ENCODE measurements at regions not wholly inside any gene's neighbourhood (a gene's known extent, or its start where the extent isn't known, plus 50 kb on each side); places are given as distances from the start of the nearest gene placed in this dataset.
"Not testable (repeated sequence)": the region's sequence is repeated elsewhere in the genome, so short reads cannot be mapped to it uniquely, and the experiment has no call there.

GRCh38 chr11:134840945-134841344 lies 428.9 kb upstream of the B3GAT1 start:
- DNase-seq = no peak

DNA sequence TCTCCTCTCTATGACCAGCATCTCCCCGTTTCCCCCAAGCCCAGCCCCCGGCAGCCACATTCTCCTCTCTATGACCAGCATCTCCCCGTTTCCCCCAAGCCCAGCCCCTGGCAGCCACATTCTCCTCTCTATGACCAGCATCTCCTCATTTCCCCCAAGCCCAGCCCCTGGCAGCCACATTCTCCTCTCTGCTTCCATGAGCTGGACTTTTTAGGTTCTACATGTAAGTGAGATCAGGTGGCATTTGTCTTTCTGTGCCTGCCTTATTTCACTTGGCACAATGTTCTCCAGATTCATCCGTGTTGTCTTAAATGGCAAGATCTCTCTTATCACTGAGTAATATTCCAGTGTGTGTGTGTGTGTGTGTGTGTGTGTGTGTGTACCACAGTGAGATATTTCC lies 428.1 kb upstream of the B3GAT1 start:
- DNase-seq = not testable (repeated sequence)

DNA sequence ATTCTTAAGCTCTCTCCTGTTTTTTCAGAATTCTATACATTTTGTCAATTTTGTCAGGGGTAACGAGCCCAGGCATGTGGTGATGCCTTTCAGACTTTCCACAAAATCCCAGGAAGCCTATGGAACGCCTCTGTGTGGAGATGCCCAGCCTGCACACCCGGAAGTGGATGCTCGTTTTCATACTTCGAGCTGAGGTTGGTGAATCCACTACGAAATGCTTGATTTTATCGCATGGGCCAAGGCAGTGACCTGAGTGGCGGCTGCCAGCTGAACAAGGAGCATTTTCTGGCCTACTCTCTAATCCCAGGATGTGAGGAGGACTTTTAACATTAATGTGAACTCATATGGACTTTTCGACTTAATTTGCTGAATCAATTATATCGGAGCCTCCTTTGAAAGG lies 426.7 kb upstream of the B3GAT1 start:
- DNase-seq = no peak

GRCh38 chr11:134837887-134838232 lies 425.8 kb upstream of the B3GAT1 start:
- no peak for DNase-seq

DNA sequence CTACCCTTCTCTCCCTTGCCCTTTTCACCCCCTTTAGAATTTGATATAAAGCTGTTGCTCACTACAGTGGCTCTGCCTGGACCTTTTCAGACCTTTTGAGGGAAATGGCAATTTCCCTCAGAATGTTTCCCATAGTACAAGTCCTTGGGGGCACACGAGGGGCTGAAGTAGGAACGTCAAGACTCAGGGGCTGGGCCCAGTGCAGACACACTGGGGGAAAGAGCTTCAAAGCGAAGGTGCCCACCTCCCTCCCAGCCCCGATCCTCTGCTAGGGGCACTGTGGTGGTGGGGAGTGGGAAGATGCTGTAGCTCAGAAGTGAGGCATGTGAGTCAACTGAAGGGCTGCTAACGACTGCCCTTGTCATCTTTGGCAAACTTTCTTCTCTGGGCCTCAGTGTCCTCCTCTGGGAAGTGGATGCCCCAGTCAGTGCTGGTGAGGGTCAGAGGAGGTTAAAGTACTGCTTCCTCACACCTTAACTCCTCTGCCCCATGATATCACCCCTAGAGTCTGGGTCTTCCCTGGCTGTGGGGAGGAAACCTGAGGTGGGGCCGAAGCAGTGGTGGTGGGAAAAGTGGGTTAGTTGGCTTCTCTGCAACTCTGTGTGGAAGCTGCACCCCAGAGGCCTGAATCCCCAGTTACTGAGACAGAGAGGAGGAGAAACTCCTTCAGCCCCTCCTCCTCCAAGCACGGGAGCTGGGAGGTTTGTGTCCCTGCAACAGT lies 425.3 kb upstream of the B3GAT1 start:
- DNase-seq = no peak

- DNase-seq = no peak
Observed at GRCh38 chr11:134836561-134836960, 424.5 kb upstream of the B3GAT1 start.

GRCh38 chr11:134835561-134835960 lies 423.5 kb upstream of the B3GAT1 start:
- no peak for DNase-seq

DNA sequence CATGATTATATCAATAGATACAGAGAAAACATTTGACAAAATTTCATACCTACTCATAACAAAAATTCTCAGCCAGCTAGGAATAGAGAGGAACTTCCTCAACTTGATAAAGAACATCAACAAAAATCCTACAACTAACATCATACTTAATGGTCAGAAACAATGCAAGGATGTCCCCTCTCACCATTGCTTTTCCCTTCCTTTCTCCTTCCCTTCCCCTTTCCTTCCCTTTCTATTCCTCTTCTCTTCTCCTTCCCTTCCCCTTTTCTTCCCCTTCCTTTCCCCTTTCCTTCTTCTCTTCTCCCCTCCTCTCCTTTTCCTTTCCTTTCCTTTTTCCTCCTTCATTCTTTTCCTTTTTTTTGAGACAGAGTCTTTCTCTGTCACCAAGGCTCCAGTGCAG lies 418.3 kb upstream of the B3GAT1 start:
- DNase-seq = no peak

- no peak for DNase-seq
Observed at GRCh38 chr11:134823970-134824369, 411.9 kb upstream of the B3GAT1 start.

DNA sequence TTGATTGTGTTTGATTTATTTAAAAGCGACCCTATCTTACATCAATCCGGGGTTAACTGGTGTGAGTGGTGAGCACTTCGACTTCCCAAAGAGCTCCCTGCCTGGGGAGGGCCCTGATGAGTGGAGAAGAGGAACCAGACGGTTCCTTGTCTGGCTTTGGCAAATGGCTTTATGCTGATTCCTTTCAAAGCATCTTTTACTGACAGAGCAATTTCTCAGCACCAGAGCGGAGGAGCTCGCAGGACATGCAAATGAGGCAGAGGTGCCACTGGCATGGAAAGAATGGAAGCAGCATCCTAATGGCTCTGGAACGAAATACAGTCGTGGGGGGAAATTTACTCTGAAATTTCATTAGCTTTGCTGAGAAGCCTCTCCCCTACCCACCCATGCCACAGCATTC lies 410.9 kb upstream of the B3GAT1 start:
- DNase-seq = no peak

- DNase-seq = no peak
Observed at GRCh38 chr11:134821422-134821821, 409.4 kb upstream of the B3GAT1 start.

DNA sequence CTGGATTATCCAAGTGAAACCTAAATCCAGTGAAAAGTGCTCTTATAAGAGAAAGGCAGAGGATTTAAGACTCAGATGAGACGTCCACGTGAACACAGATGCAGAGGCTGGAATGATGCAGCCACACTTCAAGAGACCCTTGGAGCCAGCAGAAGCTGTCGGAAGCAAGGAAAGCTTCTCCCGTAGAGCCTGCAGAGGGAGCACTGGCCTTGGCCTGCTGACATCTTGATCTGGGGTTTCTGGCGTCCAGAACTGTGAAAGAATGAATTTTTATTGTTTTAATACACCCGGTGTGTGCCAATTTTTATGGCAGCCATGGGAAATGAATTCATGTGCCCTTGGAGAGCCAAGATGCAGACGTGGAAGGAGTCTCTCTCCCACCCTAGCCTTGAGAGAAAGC lies 407.0 kb upstream of the B3GAT1 start:
- DNase-seq = no peak

DNA sequence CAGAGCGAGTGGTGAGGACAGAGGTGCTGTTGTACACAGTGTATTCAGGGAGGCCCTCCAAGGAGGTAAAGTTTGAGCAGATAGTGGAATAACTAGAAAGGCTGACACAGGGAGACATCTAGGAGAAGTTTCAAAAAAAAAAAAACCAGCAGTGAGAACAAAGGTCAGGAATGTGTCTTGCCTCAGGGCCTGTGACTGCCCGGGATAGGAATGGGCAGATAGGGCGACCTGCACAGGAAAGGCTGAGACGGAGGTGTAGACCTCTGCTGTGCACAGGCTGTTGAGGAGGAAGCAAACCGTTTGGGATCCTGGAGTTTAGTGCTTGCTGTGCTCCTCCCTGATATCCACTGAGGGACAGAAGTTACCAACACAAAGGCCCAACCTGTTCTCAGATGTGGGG lies 406.5 kb upstream of the B3GAT1 start:
- no peak for DNase-seq

DNA sequence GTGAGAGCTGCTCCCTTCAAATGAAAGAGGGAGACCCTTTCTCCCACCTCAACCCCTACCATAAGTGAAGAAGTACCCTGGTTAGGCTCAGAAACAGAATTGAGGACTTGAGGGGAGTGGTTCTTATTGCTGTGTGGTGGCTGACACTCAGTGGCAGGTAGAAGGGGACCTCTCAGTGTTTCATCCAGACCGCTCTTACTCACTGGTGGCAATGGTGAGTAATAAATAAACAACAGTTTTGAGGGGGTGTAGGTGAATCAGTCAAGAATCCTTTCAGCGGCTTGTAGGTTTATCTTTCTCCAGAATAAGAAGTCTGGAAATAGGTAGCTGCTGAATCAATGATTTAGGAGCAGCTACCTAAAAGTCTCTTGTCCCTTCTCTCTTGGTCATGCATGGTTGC lies 403.4 kb upstream of the B3GAT1 start:
- no peak for DNase-seq

- no peak for DNase-seq
Observed at GRCh38 chr11:134807997-134808396, 396.0 kb upstream of the B3GAT1 start.

DNA sequence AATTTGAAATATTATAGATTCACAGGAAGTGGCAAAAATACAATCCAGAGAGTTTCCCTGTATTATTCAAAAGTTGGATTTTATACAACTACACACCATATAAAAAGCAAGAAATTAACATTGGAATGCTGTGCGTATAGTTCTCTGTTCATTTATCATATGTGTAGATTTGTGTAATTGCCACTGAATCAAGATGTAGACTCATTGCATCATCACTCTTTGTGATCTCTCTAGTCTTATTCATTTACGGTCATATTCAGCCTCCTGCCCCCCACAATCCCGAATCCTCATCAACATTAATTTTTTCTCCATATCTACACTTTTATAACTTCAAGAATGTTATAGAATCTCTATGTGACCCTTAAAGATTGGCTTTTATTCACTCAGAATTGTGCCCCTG lies 390.6 kb upstream of the B3GAT1 start:
- DNase-seq = no peak

DNA sequence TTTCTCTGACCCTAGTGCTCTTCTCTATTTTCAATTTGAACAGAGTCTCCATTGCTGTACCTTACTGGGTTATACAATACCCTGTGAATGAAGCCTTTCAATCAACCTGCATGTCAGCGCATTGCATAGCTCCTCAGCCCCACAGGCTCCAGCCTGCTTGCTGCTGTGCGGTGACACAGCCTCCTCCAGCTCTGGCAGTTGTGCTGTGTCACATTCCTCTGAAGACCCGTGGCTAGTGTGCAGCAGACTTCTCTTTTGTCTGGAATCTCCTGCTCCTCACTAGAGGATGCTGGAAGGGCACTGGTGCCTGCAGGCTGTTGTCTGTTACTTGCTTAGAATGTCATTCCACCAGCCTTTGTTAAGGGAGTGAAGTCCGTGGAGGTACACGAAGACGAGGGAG lies 390.1 kb upstream of the B3GAT1 start:
- DNase-seq = no peak

- no peak for DNase-seq
Observed at GRCh38 chr11:134801570-134801969, 389.5 kb upstream of the B3GAT1 start.

GRCh38 chr11:134800826-134801225 lies 388.8 kb upstream of the B3GAT1 start:
- no peak for DNase-seq

DNA sequence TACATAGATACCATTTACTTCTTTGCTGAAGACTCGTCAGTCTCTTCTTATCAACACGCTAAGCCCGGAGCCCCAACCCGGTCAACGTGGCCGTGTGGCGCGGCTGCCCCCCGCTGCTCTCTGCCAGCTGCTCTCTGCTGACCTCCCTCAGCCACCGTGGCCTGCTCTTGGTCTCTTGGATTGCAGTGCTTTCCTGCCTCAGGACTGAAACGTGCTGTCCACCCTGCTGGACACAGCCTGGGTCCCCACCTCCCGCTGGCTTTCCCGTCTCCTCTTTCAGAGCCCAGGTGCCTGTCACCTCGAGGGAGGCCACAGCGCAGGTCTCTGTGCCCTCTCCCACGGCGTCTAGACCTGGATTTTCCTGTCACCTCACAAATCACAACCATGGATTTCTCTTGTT lies 388.1 kb upstream of the B3GAT1 start:
- no peak for DNase-seq

DNA sequence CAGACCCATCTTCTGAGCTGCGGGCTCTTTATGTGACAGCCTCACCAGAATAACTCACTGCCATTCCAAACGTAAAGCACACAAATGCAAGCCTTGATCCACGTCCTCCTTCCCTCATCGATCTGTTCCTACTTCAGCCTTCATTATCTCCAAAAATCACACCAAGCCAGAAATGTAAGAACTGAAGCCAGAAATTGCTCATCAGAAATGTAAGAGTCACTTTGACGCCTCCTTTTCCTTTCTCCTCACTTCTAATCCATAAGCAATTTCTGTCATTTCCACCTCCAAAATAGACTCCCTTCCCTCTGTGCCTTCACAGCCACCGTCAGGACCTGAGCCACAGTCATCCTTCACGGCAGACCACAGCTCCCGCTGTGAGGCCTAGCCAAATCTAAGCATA lies 387.3 kb upstream of the B3GAT1 start:
- DNase-seq = no peak

DNA sequence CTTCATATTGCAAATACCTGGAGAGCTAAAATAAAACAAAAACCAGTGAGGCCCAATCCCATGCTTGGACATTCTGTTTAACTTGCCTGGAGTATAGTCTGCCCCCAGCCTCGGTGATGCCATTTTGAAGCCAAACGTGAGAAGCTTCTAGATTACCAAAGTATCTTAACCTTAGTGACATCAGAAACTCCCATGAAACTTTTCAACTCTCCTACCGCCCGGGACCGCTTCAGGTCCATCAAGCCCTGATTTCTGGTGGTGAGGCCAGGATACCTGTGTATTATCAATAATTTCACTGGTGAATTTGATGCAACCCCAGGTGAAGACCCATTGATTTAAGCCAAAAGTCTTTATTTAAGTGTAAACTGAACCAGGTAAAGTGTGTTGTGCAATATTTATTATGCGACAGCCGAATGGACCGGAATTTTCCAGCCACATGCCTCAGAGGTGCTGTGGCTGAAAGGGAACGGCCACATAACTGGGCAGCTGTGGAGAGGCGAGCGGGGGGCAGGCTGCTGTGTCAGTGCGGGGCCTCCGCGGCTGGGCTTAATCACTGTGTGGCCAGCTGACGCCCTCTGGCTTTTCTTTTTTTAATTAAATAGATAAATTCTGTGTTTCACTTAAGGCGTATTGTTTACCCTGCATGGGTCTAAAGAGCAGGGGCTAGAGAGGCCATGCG lies 385.5 kb upstream of the B3GAT1 start:
- no peak for DNase-seq

DNA sequence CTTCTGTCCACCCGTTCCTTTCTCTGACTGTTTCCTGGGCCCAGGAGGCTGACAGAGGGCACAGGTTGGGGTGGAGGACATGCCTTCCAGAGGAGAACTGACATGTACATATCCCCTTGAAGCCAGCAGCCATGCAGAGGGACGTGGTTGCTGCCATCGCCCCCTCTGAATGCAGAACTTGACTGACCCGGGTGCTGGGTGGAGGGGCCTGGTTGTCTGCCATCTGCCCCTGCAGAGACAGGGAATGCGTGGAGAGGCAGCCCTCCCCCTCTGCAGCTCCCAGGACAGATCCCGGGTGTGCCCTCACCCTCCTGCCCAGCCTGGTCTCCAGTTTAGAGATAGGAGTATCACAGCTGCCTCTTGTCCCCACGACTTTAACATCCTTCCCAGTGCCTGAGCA lies 383.0 kb upstream of the B3GAT1 start:
- no peak for DNase-seq

GRCh38 chr11:134794192-134794591 lies 382.1 kb upstream of the B3GAT1 start:
- DNase-seq = no peak

DNA sequence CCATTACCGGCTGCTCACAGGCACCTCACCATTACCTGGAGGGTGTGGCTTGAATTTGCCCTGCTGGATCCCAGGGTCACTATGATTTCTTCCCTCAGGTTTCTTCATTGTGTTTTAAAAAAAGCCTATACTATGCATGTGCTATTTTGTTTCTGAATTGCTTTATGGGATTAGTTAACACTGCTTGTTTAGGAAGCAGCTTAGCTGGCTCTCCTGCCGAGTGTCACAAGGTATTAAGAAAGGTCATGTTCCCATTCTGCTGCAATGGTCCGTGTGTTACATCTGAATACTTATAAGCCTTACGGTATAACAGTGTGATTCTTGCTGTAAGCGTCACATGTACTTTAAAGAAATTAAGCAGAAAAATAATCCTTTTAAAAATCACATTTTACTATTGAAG lies 380.6 kb upstream of the B3GAT1 start:
- no peak for DNase-seq

Measured in activated CD4-positive, alpha-beta T cell treated with anti-CD3 and anti-CD28 coated beads for 1 hour (primary cell).